IPS-NIHi11 (cell line): ENCODE measurements at regions not wholly inside any gene's neighbourhood (a gene's known extent, or its start where the extent isn't known, plus 50 kb on each side); places are given as distances from the start of the nearest gene placed in this dataset.

ENCODE experiments used
- DNase-seq: peaks from one replicate; pipeline ENCODE4 v3.0.0; 2012; ENCODE audit warnings: mixed read lengths, low spot score

GRCh38 chr16:77592021-77592420 is 130.3 kb upstream of the NUDT7 start:
- DNase-seq: no peak

DNA sequence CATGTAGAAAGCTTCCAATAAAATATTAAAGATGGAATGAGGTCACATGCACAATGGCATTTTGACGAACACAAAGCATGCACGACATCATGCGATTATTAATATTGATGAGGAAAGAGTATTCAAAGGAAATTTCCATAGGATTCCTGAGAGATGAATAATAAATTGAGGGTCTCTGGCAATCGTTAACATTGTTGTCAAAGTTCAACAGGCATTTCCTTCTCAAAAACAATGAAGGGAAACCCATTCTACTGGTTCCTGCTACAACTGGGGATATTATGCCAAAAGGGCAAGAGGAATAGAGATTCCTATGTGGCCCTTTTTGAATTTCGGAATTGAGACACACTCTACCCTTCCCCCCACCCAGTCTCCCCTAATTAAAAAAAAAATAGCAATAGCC is 128.3 kb upstream of the NUDT7 start:
- DNase-seq: no peak

- DNase-seq: no peak
Observed at GRCh38 chr16:77594799-77595596, 127.3 kb upstream of the NUDT7 start.

DNA sequence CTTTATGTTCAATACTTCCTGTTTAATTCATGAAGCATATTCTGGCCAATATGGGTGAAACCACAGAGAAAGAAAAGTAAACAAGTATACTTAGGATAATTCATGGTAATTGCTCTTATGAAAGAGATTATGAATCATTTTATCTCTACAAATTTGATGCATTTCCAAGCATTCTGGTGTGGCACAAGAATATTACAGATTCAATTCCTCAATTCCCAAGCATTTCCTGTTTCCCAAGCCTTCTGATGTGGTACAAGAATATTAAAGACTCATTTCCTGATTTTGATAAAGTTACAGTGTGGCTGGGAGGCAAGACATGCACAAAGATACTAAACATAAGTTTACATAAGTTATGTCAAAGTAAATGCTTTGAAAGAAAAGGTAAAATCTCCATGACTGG is 126.1 kb upstream of the NUDT7 start:
- no peak for DNase-seq

DNA sequence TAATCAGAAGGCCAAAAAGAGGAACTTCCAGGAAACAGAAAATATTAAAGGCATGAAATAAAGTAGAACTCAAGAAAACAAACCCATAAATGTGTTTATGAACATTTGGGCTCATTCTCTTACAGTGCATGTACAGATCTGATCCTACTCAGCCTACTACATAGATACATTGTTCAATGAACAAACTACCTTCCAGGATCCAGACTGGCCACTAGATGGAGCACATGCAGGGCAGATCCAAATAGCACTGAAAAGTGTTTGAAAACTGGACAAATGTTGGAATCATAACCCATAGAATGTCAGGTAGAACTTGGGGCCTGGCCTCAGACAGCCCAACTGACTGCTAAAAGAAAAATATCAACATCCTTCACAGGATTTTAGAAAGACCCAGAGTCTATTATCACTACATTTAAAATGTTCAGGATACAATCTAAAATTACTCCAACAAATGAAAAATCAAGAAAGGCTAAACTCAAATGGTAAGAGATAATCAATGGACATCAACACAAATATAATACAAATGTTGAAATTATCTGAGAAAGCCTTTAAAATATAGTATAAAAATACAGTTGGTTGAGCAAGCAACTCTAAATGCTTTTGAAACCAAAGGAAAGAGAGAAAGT is 122.4 kb upstream of the NUDT7 start:
- peak; percentile 56 for DNase-seq

DNA sequence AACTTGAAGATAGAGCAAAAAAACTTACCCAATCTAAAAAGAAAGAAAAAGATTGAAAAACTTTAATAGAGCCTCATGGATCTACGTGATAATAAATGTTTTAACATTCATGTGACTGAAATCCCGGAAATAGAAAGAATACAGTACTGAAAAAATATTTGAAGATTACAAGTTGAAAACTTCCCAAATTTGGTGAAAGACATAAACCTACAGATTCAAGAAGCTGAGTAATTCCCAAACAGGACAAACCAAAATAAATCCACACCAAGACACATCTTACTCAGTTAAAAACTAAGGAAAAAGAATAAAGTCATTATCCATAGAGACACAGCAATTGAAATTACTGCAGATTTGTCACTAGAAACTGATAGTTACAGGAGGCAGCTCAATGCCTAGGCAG is 121.8 kb upstream of the NUDT7 start:
- no peak for DNase-seq

GRCh38 chr16:77603656-77604055 is 118.7 kb upstream of the NUDT7 start:
- DNase-seq: no peak

- no peak for DNase-seq
Observed at GRCh38 chr16:77610496-77610895, 111.8 kb upstream of the NUDT7 start.

- no peak for DNase-seq
Observed at GRCh38 chr16:77611386-77611785, 110.9 kb upstream of the NUDT7 start.

DNA sequence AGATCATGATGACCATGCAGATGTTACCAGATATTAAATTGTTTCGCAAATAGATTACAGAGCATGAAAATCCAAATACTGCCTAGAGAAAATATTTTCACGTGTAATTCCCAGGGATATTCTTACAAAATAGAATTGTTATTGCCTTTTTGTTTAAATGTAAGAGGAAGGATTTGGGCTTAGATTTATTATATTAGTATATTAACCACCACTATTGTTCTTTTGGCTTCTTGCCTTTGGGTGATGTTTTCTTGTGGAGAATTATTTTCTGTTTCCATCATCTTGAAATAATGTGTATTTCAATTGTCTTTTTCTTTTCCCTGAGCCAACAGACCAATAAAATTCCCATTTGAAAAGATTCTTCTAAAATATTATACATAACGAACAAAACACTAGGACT is 109.7 kb upstream of the NUDT7 start:
- DNase-seq: no peak

DNA sequence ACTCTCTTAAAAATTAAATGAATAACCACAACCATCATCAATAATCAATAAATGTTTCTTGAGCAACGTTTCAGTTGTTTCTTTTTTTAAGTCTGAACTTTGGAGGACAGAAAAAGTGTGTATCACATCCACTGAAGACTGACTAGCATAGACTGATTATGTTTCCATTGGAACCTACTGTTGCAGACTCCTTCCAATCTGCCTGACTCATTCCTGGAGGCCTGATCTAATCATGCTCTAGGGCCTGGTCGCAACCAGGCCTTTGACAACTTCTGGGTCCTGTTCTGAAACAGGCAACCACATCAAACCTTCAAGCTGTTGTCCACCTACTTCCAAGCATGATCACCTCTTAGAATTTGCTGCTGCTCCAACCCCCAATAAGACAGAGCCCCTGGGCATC is 109.2 kb upstream of the NUDT7 start:
- no peak for DNase-seq

- no peak for DNase-seq
Observed at GRCh38 chr16:77617553-77617952, 104.8 kb upstream of the NUDT7 start.

DNA sequence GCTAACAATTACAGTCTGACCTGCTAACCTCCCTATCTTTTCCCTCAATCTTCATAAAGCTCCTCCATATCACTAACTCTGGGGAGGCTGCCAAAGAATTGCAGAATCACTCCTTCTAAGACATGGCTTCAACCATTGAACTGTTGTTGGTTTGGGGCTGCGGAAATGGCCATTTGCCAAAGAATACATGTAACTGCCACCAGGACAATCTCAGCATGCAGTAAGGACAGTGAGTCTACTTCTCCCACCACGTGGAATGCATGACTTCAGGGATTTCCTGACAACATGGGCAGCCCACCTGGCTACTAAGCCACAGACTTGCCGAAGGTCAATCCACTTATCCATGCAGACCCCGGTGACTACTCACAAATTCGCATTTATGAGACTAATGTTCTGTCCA is 104.3 kb upstream of the NUDT7 start:
- DNase-seq: no peak

DNA sequence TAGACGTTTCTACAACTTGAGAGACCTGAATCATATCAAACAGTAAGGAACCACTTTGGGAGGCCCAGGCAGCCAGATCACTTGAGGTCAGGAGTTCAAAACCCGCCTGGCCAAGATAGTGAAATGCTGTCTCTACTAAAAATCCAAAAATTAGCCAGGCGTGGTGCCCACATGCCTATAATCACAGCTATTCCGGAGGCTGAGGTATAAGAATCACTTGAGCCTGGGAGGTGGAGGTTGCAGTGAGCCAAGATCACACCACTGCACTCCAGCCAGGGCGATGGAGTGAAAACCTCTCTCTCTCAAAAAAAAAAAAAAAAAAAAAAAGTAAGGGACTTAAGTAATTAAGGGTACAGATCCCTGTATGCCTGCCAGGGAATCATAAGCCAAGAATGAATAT is 103.4 kb upstream of the NUDT7 start:
- DNase-seq: no peak

DNA sequence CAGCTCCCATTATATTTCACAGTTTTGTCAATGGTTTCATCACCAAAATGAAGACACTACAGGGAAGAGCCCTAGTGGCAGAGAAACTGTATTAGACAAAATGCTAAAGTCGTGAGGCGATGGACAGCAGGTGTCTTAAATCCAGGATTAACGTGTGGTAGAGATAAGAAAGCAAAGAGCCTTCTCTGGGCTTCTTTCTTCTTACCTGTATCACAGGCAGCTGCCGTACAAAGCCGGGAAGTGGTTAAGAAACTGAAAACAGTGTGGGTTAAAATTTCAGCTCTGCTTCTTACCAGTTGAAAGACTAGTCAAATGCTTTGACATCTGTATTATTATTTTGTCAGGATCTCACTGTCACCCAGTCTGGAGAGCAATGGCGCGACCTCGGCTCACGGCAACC is 98.2 kb upstream of the NUDT7 start:
- no peak for DNase-seq

DNA sequence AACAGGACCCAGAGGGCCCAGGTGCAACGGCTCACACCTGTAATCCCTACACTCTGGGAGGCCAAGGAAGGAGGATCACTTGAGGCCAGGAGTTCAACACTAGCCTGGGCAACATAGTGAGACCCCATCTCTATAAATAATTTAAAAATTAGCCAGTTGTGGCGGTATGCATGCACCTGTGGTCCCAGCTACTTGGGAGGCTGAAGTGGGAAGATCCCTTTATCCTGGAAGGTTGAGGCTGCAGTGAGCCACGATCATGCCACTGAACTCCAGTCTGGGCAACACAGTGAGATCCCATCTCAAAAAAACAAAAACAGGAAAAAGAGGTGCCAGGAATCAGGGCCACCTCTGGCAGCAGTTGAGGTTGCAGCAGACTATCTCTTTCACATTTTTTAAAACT is 85.7 kb upstream of the NUDT7 start:
- no peak for DNase-seq

DNA sequence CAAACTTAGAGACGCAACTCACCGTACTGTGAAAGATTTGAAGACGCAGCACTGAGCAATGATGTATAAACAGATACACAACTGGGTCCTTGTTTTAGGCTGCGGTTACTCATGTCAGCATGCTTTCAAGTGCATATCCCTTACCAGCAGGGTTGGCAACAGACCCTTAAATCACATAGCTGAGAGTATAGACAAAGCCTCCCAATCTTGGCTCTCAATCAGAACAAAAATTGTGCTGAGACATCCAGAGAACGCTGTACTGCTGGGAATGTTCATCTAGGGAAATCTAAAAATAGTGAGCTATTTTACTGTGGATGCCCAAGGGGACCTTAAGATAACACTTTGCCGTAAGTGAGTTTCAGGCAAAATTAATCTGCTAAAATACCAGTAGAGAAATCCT is 84.4 kb upstream of the NUDT7 start:
- no peak for DNase-seq

DNA sequence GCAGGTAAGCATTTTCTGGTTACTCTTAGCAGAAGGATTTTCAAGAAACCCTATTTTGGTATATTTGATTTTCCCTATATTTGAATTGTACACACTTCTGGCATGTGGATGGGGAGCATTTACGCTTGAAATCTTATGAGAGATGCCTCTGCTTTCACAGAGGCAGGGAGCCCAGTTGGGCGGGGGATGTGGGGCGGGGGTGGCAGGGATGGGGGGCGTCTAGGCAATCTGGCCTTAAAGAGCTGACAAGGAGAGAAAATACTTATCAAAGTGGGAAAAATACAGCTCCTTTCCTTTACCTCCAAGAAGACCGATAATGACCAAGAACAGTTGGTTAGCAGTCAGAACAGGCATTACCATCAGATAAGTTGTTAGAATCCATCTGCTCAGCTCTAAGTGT is 79.1 kb upstream of the NUDT7 start:
- no peak for DNase-seq

- DNase-seq: no peak
Observed at GRCh38 chr16:77645764-77646163, 76.5 kb upstream of the NUDT7 start.

GRCh38 chr16:77647726-77648125 is 74.6 kb upstream of the NUDT7 start:
- no peak for DNase-seq

DNA sequence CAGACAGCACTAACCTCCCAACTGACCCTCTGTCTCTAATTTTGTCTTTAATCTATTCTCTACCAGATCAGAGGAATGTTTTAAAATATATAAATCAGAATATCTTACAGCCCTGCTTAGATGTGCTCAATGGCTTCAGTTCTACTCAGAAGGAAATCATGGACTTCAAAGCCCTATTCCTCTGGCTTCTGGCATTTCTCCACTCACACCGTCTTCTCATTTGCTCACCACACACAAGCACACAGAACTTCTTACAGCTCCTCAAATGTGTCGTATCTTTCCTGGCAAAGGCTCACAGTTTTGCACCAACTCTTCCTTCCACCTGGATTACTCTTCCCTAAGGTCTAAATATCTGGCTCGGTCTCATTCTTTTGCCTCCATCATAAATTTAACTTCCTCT is 71.6 kb upstream of the NUDT7 start:
- DNase-seq: no peak

DNA sequence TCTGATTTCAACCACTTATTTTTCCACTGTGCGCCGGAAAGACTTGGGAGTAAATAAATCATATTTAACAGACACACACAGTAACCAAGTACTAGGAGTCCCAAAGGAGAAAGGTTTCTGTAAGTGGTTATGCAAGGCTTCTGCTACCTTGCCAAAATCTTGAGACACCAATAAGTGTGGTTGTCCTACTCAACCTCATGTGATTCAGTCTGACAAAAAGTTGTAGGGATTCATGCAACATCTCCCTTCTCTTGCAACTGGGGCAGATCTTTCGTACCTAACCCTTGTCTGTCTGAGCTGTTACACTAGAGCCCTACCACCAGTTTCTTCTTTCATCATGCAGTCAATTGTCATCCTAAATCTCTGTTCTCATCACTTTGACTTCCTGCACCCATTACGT is 69.9 kb upstream of the NUDT7 start:
- no peak for DNase-seq

DNA sequence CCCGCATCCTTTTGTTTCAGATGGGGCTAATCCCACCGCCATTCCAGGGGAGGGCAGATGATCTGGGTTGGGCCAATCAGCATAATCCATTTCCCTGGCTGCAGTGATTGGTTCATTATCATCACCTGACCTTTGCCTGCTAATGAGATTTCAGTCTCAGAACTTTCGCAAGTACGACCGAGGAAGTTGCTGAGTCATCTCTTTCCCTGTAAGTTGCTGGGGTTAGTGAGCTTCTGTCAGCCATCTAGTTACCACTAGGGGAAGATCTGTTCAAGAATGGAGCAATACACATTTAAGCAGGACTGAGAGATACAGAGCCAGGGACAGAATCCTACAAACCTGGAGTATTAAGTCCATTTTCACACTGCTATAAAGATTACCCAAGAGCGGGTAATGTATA is 65.3 kb upstream of the NUDT7 start:
- DNase-seq: peak; percentile 50

DNA sequence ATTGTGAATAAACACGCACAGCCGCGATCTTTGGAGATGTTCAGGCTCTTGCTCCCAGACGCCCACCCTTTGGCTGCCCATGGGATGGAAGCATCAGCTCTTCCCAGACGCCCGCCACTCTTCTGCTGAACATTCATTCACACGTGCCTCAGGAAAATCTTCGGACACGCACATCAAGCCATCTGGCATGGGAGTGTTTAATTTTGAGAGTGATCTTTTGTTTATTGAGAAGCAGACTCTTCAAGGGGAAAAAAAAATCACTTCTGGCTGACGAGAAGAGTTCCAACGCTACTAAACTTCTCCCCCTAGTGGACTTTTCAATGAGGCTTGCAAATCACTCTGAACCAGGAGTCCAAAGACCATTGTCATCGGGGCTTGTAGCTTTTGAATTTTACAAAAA is 62.0 kb upstream of the NUDT7 start:
- peak; percentile 46 for DNase-seq
